PC-9 (cell line): ENCODE measurements at regions not wholly inside any gene's neighbourhood (a gene's known extent, or its start where the extent isn't known, plus 50 kb on each side); places are given as distances from the start of the nearest gene placed in this dataset.

Source experiments
- BruUV-seq: library from RNA; stranded (reverse); fragments of 400-500 nt; replicated peaks from 2 replicates; lab custom pipeline; 2021; lab: Mats Ljungman, UMichigan
- CTCF ChIA-PET: fragments of 300-600 bp; sonication (Branson Sonifier 250); formaldehyde crosslinking; loops from one replicate; lab custom pipeline; 2022; ENCODE audit warnings: antibody characterized with exemption; lab: Charles Lee
- POLR2A ChIA-PET: fragments of 300-600 bp; sonication (Branson Sonifier 250); formaldehyde crosslinking; loops from one replicate; lab custom pipeline; 2022; ENCODE audit warnings: antibody characterized with exemption; ENCODE audit not compliant: unreplicated experiment; lab: Charles Lee
- DNase-seq, 2 experiments: peaks; one replicate each; pipeline versions ENCODE4 v3.0.0 to v3.0.0-alpha.2; 2015 to 2022; ENCODE audit warnings: mixed read lengths in 1 of 2
- H2AFZ ChIP-seq: fragments of 200-600 bp; sonication (generic); 2 replicates; pipeline ENCODE4 v1.8.1; 2017; ENCODE audit warnings: antibody characterized with exemption
- H3F3A ChIP-seq: fragments of 200-600 bp; sonication (generic); 2 replicates; pipeline ENCODE4 v1.8.1; 2017; ENCODE audit warnings: antibody characterized with exemption, mild to moderate bottlenecking, low read depth; ENCODE audit not compliant: insufficient read depth
- H3K27ac ChIP-seq: fragments of 200-600 bp; sonication (generic); 2 replicates; pipeline ENCODE4 v1.6.1; 2016; ENCODE audit warnings: mixed run types
- H3K27me3 ChIP-seq: fragments of 200-600 bp; sonication (generic); 2 replicates; pipeline ENCODE4 v1.6.1; 2016; ENCODE audit warnings: low read depth, mixed run types; ENCODE audit not compliant: insufficient read depth
- H3K36me3 ChIP-seq: fragments of 200-600 bp; sonication (generic); 2 replicates; pipeline ENCODE4 v1.6.1; 2016; ENCODE audit warnings: low read depth, mixed run types
- H3K4me1 ChIP-seq: fragments of 200-600 bp; sonication (generic); replicated peaks from 2 replicates; pipeline ENCODE4 v1.6.1; 2016; ENCODE audit warnings: mixed run types; ENCODE audit not compliant: insufficient read depth
- H3K4me2 ChIP-seq: fragments of 200-600 bp; sonication (generic); 2 replicates; pipeline ENCODE4 v1.6.1; 2017; ENCODE audit warnings: mixed run types
- H3K4me3 ChIP-seq: fragments of 200-600 bp; sonication (generic); 2 replicates; pipeline ENCODE4 v1.6.1; 2016; ENCODE audit warnings: mixed run types
- H3K79me2 ChIP-seq: fragments of 200-600 bp; sonication (generic); 2 replicates; pipeline ENCODE4 v1.6.1; 2017; ENCODE audit warnings: low read depth, mixed run types
- H3K9me2 ChIP-seq: fragments of 200-600 bp; sonication (generic); 2 replicates; pipeline ENCODE4 v1.8.1; 2017; ENCODE audit warnings: mild to moderate bottlenecking; ENCODE audit not compliant: insufficient read depth
- H3K9me3 ChIP-seq: fragments of 200-600 bp; sonication (generic); 2 replicates; pipeline ENCODE4 v1.8.1; 2016; ENCODE audit warnings: low read depth; ENCODE audit not compliant: insufficient read depth
- H4K20me1 ChIP-seq: fragments of 200-600 bp; sonication (generic); 2 replicates; pipeline ENCODE4 v1.8.1; 2017; ENCODE audit not compliant: insufficient read depth
- EZH2 ChIP-seq: fragments of 200-600 bp; sonication (generic); IDR thresholded peaks from 2 replicates; pipeline ENCODE4 v1.8.0; 2017; ENCODE audit warnings: antibody characterized with exemption, low read depth
- intact Hi-C: fragments of 100-400 bp; cut with micrococcal nuclease; formaldehyde crosslinking; loops from one replicate; pipeline ENCODE4 v1.10.0; 2022; ENCODE audit not compliant: unreplicated experiment
- TF ChIP-seq, protein P1 (sequence below): fragments of 200-600 bp; sonication (generic); conservative IDR thresholded peaks from 2 replicates; pipeline ENCODE4 v1.6.1; 2017; ENCODE audit warnings: mixed run types, antibody characterized with exemption, mild to moderate bottlenecking, moderate library complexity

DNA sequence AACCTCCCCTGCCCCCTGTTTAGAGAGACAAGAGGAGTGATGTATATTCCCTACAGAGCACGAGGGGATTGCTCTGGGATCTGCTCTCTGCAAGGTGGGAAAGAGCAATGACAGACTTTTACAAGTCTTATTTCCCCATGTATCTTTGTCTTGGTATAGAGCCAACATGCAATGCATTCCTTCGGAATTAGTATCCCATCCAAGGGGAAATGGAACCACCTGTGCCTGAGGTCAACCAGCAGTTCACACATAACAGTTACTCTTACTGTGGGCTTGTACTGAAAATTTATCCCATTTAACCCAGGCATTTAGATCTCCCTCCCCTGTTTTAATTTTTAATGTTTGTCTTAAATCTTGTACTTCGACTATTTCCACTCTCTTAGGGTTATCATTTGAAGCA lies 250.4 kb downstream of the C6orf118 start:
- ChIA-PET CTCF (no interaction called here), POLR2A (no interaction called here)
- Histone ChIP-seq H3K9me3 (no peaks in the 10 kb centered on the region), H3K27ac (no peak overlapping the region), H4K20me1 (no peaks in the 10 kb centered on the region), H3K27me3 (peaks cover 42% of the 10 kb centered on the region), H2AFZ (no peak overlapping the region), H3F3A (no peaks in the 10 kb centered on the region), H3K4me2 (no peak overlapping the region), H3K9me2 (no peaks in the 10 kb centered on the region), H3K36me3 (no peaks in the 10 kb centered on the region), H3K79me2 (no peaks in the 10 kb centered on the region), H3K4me3 (no peak overlapping the region), H3K4me1 (no peaks in the 10 kb centered on the region)
- intact Hi-C loops = no loop called here
- no peak for TF ChIP-seq EZH2
- TF ChIP-seq, protein P1, sequence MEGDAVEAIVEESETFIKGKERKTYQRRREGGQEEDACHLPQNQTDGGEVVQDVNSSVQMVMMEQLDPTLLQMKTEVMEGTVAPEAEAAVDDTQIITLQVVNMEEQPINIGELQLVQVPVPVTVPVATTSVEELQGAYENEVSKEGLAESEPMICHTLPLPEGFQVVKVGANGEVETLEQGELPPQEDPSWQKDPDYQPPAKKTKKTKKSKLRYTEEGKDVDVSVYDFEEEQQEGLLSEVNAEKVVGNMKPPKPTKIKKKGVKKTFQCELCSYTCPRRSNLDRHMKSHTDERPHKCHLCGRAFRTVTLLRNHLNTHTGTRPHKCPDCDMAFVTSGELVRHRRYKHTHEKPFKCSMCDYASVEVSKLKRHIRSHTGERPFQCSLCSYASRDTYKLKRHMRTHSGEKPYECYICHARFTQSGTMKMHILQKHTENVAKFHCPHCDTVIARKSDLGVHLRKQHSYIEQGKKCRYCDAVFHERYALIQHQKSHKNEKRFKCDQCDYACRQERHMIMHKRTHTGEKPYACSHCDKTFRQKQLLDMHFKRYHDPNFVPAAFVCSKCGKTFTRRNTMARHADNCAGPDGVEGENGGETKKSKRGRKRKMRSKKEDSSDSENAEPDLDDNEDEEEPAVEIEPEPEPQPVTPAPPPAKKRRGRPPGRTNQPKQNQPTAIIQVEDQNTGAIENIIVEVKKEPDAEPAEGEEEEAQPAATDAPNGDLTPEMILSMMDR = no peak
- no TSS peak for BruUV-seq
- no peak for DNase-seq

DNA sequence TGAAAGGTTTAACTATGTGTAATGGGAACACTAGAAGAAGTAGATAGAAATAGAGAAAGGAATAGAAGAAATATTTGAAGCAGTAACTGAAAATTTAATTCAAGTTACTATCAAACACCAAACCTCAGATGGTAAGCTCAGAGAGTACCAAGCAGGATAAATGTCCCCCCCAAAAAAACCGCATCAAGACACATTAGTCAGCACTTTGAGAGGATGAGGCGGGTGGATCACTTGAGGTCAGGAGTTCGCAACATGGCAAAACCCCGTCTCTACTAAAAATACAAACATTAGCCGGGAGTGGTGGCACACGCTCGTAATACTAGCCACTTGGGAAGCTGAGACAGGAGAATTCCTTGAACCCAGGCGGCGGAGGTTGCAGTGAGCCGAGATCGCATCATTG lies 253.1 kb downstream of the C6orf118 start:
- Histone ChIP-seq H3K4me1 (no peaks in the 10 kb centered on the region), H3K27ac (no peak overlapping the region), H3K9me3 (no peaks in the 10 kb centered on the region), H3K4me3 (no peak overlapping the region), H3K9me2 (no peaks in the 10 kb centered on the region), H3K79me2 (no peaks in the 10 kb centered on the region), H3K4me2 (no peak overlapping the region), H3K27me3 (peaks cover 30% of the 10 kb centered on the region; the same call in 1 of the 2 replicates), H2AFZ (no peak overlapping the region), H4K20me1 (no peaks in the 10 kb centered on the region), H3K36me3 (no peaks in the 10 kb centered on the region), H3F3A (no peaks in the 10 kb centered on the region)
- intact Hi-C loops = no loop called here
- DNase-seq = no peak
- ChIA-PET POLR2A (no interaction called here), CTCF (no interaction called here)
- BruUV-seq = no TSS peak
- TF ChIP-seq, protein P1 = no peak
- TF ChIP-seq EZH2 = no peak

DNA sequence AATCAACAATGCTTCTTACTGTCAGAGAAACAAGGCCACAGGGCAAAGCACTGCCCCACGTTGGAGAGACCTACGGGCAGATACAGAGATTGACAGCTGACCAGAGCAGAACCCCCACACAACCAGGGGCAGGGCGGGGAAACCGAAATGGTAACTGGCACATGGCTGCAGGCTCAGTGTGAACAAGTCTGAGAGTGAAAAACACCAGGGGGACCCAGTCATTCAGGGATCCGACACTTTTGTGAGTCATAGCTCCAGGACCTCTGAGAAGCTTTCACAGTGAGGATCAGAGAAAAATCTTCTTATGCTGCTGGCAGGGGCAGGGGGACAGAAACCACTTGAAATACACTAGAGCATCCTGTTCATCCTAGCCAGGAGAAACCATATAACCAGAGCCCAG lies 254.2 kb downstream of the C6orf118 start:
- no peaks in the 10 kb centered on the region for H3K9me3 ChIP-seq
- BruUV-seq = no TSS peak
- no peak overlapping the region for H3K4me3 ChIP-seq
- H3K4me2 ChIP-seq = no peak overlapping the region
- no peak overlapping the region for H3K27ac ChIP-seq
- H3K36me3 ChIP-seq = no peaks in the 10 kb centered on the region
- ChIA-PET POLR2A (no interaction called here), CTCF (no interaction called here)
- no peak overlapping the region for H2AFZ ChIP-seq
- intact Hi-C loops = no loop called here
- no peaks in the 10 kb centered on the region for H3K4me1 ChIP-seq
- no peaks in the 10 kb centered on the region for H3F3A ChIP-seq
- no peak for TF ChIP-seq EZH2
- TF ChIP-seq, protein P1 = no peak
- H4K20me1 ChIP-seq = no peaks in the 10 kb centered on the region
- H3K27me3 ChIP-seq = peaks cover 30% of the 10 kb centered on the region; the same call in 1 of the 2 replicates
- no peaks in the 10 kb centered on the region for H3K9me2 ChIP-seq
- H3K79me2 ChIP-seq = no peaks in the 10 kb centered on the region
- DNase-seq = no peak
